GM21526 (cell line): ENCODE measurements at regions not wholly inside any gene's neighbourhood (a gene's known extent, or its start where the extent isn't known, plus 50 kb on each side); places are given as distances from the start of the nearest gene placed in this dataset.
"Not testable (repeated sequence)": the region's sequence is repeated elsewhere in the genome, so short reads cannot be mapped to it uniquely, and the experiment has no call there.

ENCODE experiments used
- ATAC-seq: cut with Tn5 transposase; IDR thresholded peaks from one replicate; pipeline ENCODE4 v1.9.1; 2021; ENCODE audit warnings: moderate library complexity; ENCODE audit not compliant: unreplicated experiment, low FRiP score

GRCh38 chr15:66959066-66959465 is 106.3 kb upstream of the SMAD3 start:
- no peak for ATAC-seq

DNA sequence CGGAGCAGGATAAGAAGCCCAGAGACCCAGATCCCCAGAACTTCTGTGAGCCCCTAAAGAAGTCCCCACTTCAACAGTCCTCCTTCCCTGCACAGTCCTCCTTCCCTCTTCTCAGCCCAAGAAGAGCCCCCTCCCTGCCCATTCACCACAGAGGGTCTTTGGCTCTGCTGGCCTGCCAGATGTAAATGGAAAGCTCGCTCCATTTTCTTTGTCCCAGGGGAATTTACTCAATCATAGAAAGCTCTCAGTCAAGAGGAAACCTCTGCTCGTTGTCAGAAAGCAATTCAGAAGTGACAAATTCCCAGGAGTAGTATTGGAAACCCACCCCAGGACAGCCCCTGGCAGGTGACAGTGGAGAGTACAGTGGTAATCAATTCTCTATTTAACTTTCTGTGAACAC is 105.5 kb upstream of the SMAD3 start:
- no peak for ATAC-seq

GRCh38 chr15:66960519-66960918 is 104.9 kb upstream of the SMAD3 start:
- no peak for ATAC-seq

- ATAC-seq = no peak
Observed at GRCh38 chr15:66961407-66961884, 104.0 kb upstream of the SMAD3 start.

DNA sequence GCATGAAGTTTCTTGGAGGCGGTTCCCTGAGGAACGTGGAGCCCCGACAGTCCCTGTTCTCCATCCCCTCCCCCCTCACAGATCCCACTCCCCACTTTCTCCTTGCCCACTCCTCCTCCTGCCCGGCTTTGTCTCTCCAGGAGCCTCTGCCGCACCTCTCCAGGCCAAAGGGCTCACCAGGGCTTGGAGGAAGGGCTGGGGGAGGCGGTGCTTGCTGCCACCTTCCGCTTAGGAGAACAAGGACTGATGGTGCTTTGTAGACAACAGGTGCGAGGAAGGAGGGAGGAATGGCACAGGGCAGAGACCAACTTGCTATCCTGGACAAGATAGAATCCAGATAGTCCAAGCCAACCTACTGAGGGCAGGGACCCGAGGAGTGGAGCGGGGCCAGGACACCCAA is 103.5 kb upstream of the SMAD3 start:
- ATAC-seq = no peak

DNA sequence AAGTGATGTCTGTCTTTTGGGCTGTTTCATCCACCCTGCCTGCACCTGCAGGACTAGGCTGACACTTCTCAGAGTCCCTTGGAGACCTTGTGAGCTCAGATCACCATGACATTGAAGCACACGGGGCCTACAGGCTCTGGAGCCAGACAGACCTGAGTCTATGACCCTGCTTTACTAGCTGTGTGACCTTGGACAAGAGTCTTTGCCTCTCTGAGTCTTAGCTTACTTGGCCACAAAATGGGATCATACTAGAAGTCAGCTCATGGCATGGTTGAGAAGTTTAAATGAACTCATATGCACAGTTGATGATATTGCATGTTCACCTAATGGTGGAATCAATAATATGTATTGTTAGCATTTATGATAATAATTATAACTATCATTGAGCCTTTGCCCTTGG is 102.9 kb upstream of the SMAD3 start:
- no peak for ATAC-seq

DNA sequence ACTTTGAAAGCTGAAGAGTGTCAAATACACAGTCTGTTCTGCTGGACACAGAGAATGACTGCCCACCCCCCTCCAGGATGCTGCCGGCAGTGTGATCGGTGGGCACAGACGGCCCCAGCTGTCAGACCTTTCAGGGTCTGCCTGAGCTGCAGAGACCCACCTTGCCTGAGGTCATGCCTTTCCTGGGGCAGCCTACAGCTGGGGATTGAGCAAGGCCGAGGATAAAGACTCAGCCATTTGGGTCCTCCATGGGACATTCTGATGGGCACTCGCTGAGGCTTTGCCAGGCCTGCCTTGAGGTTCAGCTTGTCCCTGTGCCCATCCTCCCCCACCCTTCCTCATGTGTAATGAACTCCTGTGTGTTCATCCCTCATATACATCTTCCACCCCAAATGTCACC is 102.3 kb upstream of the SMAD3 start:
- ATAC-seq = no peak

DNA sequence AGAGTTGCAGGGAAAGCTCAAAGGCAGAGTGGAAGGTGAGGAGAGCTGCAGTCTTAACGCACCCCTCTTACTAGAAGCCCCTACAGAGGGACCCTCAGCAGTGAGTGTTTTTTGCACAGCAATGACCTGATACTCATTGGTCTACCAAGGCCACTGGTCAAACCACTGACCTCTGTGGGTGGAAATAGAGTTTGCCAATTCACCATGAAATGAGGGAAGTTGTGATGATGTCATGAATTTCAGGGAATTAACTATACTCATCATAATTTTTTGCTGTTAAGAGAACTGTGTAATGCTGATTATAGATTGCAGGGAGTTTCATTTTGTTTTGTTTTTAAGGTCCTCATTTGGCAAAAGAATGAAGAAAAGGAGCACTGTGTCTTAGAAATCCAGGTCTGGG is 101.7 kb upstream of the SMAD3 start:
- ATAC-seq = no peak

- no peak for ATAC-seq
Observed at GRCh38 chr15:66964111-66964738, 101.2 kb upstream of the SMAD3 start.

GRCh38 chr15:66964791-66965190 is 100.6 kb upstream of the SMAD3 start:
- ATAC-seq = no peak

GRCh38 chr15:66965201-66965900 is 100.1 kb upstream of the SMAD3 start:
- no peak for ATAC-seq

DNA sequence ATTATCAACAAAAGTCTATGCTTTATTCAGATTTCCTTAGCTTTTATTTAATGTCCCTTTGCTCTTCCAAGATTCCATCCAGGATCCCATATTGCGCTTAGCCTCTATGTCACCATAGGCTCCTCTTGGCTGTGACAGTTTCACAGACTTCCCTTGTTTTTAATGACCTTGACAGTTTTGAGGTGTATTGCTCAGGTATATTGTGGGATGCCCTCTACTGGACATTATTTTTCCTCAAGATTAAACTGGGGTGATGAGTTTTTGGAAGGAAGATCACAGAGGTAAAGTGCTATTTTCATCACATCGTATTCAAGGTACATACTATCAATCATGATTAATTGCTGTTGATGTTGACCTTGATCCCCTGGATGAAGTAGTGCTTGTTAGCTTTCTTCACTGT is 99.1 kb upstream of the SMAD3 start:
- ATAC-seq = no peak

- no peak for ATAC-seq
Observed at GRCh38 chr15:66968806-66969596, 96.4 kb upstream of the SMAD3 start.

- not testable (repeated sequence) for ATAC-seq
Observed at GRCh38 chr15:66974131-66974530, 91.3 kb upstream of the SMAD3 start.

DNA sequence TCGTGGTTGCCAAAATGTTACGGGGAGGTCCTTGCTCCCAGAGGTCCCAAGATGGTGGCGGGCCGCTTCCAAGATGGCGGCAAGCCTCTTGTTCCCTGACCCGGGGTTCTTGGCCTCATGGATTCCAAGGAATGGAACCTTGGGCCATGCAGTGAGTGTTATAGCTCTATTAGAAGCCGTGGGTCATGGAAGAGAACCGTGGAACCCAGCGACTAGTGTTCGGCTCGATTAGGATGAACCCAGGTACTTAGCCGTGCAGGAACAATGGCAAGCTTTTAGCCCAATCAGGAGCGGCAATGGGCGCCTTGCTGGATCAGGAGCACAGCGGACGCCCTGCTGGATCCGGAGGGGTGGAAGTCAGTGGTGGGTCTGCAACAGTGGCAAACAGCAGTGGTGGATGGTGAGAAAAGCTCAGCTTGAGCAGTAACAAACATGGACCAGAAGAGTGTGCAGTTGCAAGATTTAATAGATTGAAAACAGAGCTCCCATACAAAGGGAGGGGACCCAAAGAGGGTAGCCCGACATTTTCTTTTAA is 89.2 kb upstream of the SMAD3 start:
- ATAC-seq = not testable (repeated sequence)

GRCh38 chr15:66980326-66980725 is 85.1 kb upstream of the SMAD3 start:
- not testable (repeated sequence) for ATAC-seq

- ATAC-seq = no peak
Observed at GRCh38 chr15:66981771-66982170, 83.6 kb upstream of the SMAD3 start.

DNA sequence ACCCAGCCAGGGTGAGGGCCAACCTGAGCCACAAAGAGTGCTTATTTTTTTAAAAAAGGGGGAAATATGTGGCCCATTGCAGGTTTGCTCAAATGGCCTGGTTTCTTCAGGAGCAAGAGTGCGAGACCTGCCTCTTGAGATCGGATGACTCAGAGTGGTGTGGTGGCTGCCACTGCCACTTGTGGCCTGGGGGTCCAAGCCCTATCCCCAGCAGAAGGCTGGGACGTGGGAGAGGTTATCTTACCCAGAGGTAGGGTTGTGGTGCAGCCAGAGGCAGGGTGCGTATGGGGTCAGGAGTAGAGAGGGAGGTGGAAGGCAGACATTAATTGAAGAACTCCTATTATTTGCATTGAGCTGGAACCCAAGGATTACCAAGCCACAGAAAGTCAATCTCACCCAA is 83.2 kb upstream of the SMAD3 start:
- no peak for ATAC-seq

- ATAC-seq = no peak
Observed at GRCh38 chr15:66982816-66983215, 82.6 kb upstream of the SMAD3 start.

DNA sequence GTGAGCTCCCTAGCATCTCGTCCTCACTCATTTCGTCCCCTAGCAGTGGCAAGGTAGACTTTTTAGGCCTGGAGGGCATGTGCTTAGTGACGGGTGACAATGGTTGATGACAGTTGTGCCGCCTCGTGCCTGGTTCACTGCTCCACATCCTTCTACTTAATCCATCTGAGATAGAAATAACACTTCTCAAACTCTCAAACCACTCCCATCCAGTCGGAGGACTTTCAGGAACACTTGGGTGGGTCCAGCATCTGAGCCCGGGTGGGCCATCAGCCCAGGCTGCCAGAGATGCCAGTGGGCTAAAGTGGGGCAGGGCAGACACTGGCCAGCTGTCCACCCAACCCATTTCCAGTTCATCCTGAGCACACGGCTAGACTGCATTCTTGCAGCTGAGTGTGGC is 79.7 kb upstream of the SMAD3 start:
- ATAC-seq = no peak

- ATAC-seq = no peak
Observed at GRCh38 chr15:66986951-66987350, 78.5 kb upstream of the SMAD3 start.
